ENCODE measurements at regions not wholly inside any gene's neighbourhood (a gene's known extent, or its start where the extent isn't known, plus 50 kb on each side); places are given as distances from the start of the nearest gene placed in this dataset.

DNA sequence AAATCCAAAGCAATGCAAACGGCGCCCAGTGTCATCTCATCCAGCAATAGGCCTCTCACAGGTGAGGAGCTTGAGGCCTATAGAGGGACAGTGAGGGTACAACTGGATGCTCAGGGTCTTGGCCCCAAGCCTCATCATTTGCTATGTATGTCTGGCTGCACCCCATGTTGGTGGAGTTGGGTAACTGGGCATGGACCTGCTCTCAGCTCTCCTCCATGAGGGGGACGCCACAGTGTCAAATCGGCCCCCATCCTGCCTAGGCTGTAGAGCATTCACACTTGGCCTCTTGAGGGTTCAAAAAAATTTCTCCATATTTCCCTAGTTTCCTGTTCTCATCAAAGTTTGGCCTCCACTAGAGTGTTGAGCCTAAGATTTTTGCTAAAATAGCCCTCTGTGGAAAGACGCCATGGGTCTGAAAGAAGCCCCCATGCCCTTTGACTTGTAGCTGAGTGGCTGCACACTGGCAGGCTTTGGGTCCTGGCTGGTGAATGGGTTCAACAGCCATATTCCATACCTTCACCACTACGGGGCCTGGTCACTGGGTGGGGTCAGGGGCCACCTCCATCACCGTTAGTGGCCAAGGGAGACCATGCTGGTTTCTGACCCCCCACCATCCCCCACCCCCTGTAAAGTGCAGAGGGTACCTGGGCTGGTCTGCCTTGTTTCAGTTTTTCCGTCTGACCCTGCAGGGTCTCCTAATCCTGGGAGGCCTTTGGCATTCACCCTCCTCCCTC, 132.3 kb upstream of the TBX20 start:
- no peak for DNase-seq (ENCODE audit: low read depth)

DNA sequence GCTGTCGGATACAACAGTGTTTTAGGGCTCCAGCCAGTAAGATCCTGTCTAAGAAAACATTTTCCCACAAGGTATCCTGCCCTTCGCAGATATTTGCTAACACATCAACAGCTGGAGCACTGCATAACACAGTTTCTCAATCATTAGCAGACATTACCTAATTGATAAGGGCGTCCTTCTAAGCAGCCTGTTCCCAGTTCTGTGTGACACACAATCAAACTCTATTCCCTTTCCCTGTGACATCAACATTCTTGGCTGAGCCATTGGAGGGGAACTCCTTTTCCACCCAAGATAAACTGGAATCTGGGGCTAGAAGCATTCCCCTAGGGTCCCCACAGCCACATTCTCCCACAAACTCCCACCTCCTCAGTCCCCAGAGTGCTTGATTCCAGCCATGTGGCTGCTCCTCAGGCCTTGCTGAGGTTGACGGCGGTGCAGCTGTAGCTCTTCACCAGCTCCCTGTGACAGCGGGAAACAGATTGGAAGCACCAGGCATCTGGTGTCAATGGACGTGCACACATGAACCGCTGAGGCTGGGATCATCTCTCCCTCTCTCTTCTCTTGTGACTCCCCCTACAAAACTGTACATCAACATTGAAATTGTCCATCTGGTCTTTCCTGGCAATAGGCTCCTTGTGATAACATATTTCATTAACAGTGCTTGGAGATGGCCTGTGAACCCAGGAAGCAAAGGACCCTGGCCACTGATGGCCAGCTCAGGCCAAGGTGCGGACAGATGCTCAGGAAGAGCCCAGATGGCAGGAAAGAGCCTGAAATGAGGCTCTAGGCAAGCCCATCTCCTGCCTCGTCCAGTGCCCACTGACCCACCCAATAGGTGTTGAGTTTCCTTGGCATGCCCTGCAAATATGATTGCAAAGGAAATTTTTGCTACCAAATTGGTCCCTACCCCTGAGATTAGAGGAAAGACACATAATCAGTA, 131.1 kb upstream of the TBX20 start:
- DNase-seq (ENCODE audit: low read depth), result no peak

DNA sequence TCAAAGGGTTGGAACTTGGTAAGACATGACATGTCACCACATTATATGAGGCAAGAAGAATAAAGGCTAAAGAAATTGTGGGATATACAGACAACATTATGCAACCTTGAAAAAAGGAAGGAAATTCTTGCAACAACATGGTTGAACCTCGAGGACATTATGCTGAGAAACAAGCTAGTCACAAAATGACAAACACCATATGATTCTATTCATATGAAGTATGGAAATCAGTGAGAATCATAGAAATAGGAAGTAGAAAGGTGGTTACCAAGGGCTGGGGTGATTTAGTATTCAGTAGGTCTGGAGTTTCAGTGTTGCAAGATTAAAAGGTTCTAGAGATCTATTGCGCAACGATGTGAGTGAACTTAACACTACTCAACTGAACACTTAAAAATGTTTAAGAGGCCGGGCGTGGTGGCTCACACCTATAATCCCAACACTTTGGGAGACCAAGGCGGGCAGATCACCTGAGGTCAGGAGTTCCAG, 126.9 kb upstream of the TBX20 start:
- no peak for DNase-seq (ENCODE audit: low read depth)

DNA sequence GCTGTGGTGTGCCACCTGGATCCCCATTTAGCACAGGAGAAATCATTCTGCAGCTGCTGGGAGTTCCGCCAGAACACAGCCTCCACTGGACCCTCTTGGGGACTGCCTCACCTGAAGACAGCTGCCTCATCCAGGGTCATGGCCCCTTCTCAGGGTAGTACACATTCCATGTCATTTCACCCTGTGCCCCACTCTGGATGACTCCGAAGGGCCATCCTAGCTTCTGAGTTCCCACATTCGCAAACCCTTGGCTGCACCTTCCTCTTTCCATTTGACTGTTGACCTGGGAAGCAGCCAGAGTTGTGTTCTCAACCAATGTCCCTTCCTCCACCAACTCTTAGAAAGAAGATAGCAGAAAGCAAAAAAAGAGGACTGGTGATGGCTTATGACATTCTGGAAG, 125.6 kb upstream of the TBX20 start:
- DNase-seq (ENCODE audit: low read depth), result no peak

DNA sequence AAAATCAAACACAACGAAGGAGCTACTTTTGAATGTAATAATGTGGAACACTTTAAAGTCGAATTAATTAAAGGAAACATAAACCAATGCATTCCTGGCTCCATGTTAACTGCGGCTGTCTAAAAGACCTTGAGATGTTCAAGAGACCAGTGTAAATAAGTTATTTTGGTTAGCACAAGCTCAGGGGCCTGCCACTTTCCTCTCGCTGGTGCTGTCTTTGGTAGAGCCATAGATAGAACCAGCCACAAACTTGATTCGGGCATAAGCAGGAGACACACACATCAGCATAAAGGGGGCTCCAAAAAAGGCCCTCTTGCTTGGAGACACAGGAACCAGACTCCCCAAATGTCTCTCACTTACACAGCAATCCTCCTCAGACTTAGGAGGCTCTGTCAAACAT, 121.6 kb upstream of the TBX20 start:
- DNase-seq (ENCODE audit: low read depth), result no peak

DNA sequence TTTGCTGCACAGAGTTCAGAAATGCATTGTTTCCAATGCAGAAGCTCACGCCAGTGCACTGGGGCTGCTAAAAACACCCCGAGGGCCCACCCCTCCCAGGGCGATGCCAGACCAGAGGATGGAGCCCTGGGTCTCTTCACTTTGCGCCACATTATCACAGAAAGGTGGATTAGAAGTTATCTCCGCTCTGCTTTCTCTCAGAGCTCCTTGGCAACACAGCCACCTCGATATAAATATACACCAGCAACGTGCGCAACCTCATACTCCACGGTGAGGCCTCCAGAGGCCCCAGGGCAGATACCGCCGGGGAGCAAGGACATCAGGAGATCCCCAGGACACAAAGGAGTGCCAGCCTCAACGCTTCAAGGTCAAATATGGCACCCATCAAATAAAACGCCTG, 121.0 kb upstream of the TBX20 start:
- no peak for DNase-seq (ENCODE audit: low read depth)

DNA sequence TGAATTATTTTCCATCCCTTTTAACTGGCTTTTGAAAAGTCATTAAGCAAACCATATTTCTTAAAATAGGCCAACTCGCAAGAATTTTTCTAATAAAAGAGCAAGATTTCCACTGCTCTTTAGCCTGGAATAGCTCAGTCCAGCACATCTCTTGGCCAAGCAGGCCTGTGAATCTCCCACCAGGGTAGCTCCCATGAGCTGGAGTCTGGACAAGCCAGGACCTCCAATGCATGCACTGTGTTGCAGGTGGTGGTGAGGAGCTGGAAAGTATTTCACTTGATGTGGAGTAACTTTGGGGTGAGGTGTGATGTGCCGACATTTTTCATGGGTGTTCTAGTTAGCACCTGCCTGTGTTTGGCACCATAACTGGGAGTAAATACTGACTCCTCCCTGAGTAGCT, 117.3 kb upstream of the TBX20 start:
- no peak for DNase-seq (ENCODE audit: low read depth)

DNA sequence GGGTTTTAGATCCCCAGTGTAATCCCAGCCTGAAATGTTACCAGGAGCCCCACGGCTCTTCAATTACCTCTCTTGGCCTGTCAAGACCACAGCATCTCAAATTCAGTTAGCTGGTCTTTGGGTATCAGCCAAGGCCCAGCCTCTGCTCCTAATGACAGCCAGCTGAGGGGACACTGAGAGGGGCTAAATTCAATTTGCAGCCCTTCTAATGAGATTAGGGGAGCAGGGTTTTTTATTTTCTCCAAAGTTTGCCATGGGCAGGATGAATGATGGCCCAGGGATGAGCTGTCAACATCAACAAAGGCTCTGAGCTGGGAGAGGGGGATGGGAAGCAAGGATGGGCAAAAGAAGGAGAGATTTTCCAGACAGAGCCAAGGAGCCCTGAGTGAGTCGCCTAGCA, 116.8 kb upstream of the TBX20 start:
- no peak for DNase-seq (ENCODE audit: low read depth)

DNA sequence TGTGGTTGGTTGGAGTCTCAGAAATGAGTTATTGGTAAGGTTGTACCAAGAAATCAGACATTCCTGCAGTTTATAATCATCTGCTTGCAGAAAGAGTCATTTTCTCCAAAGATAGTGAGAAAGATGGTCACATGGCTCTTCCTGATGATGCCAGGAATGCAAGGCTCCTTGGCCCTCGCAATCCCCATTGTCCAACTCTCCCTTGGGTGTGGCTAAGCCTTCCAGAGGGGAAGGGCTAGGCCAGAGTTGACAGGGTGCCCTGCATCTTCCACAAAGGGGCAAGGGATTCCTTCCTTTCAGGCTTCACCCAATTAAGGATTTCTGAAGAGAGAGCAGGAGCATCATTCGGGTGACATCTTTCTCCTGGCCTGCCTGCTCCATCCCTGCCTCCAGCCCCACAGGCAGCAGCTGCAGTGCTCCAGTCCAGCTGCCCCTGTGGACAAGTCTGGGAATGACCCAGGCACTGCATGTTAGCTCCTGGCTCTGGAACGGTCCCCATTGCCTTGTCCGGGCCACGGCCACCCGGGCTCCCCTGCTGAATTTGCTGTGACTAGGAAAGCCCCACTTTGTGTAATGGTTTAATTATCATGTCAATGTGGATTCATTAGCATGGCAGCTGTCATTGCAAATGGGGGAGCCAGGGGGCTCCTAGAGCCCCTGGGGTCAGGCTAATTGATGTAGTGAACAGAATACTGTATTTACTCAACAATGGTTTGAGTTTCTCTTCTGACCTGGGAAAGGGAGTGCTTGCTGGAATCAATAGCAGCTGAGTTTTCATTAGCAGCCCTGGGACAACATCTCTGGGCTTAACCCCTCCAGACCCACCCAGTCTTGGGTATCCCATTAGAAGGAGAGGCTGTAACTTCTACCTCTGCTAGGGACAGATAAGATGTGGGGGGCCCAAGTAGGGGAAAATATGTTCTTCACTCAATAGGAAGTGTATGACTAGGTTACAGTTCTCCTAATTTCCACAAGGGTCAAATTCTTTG, 112.6 kb upstream of the TBX20 start:
- no peak for DNase-seq (ENCODE audit: low read depth)

DNA sequence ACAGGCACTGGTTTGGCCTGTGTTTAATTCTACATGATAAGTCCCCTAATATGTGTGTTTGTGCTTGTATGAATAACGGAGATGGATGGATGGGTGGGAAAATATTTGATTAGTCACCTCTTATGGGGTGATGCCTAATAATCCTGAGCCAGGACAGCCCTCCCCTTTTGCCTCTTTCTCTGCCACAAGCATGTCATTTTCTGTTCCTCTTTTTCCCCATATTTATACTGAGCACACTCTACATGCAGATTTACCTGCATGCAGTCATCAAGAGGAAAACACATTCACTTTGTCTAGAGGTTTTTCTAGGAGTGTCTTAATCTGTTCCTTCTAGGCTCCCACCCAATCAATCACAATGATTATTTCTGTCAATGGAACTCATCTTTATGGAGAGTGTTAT, 111.6 kb upstream of the TBX20 start:
- DNase-seq (ENCODE audit: low read depth), result no peak

DNA sequence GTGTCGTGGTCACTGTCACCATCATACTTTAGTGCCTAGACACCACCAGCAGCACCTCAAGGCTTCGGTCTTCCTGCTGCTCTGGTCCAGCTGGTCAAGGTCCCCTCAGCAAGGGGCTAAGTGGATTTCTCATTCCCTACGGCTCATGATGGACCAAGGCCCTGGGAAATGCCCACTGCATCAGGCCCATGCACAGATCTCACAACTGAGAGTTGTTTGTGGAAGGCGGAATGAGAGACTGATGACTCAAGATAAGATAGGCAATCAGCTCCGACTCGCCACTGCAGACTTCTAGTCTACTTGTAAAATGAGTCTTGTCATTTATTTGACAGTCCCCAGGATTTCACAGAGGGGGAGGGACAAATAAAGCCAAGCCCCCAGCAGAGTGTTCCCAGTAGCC, 108.4 kb upstream of the TBX20 start:
- no peak for DNase-seq (ENCODE audit: low read depth)

DNA sequence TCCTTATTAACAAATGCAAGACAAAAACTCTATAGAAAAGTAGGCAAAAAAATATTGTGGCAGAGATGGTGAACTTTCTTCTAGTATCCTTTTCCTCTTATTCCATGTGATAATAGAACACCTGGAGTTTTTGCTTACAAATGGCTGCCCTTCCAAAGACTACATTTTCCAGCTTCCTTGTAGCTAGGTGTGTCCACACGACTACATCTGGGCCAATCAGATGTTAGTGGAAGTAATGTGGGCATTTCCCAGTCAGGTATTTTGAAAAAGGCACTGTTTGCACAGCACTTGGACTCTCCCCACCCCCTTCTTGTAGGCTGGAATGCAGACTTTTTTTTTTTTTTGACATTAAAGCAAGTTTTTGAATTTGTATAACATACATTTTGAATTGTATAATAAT, 105.5 kb upstream of the TBX20 start:
- no peak for DNase-seq (ENCODE audit: low read depth)

DNA sequence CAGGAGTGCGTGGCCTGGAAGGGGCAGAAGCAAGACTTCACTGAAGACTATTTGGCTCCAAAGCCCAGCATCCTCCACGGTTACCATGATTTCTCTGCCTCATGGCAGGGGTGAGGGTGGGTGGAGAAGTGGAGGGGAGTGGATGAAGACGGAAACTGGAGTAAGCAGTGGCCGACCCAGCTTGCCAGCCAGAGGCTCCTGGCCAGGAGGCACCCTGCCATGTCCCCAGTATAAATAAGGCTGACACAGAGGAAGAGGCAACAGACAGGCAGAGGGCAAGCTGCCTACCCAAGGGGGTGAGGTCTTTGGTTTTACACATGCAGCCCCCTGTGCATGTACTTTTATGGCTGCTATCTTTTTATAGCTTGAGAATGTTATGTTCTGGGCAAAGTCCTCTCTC, 102.6 kb upstream of the TBX20 start:
- no peak for DNase-seq (ENCODE audit: low read depth)

DNA sequence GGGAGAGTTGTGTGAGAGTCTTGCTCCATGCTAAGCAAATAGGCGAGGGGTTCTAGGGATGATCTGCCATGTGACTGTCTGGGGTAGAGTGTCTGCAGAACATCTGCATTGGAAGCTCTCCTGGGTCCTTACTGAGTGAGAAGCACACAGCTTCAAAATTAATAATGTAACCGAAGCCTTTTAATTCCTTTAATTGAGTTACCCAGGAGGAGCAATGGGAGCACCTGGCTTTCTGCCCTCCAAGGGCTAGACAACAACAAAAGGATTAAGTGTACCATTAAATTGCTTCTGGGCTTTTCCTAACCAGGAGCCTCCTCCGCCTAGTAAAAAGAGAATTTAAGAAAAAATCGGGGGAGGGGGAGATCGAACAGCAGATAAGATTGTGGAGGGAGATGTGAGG, 102.0 kb upstream of the TBX20 start:
- DNase-seq (ENCODE audit: low read depth), result no peak

DNA sequence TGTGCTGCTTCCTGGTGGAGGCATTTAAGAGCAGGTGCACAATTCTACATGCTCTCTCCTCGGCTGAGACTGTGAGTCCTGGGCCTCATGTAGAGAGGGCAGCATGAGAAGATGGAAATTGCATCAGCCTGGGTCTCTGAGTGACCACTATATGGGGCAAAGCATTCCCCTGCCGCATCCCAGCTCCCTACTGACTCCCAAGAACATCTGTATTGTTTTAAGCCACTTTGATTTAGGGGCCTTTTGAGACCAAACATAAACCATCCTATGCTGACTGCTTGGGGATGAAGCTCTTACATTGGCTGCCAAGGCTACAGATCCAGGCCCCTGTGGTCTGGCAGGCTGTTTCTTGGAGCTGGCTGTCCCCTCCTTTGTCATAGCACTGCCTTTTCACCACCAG, 101.3 kb upstream of the TBX20 start:
- no peak for DNase-seq (ENCODE audit: low read depth)

DNA sequence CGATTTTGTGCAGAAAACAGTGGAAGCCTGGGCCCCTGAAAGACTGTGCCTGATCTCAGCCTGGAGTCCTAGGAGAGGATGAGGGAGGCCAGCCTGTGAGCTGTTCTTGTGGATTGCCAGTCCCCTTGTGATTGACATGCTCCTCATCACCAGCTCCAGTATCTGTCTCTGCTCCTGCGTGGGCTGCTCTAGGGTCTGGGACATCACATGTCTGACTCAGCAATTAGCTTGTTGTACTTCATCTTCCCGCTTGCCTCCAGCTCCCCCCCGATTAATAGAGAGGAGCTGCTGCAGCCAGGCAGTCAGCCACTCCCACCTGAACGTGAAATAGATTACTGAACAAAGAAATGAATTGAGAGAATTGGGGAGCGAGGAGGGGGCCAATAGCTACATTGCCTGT, 99.6 kb upstream of the TBX20 start:
- no peak for DNase-seq (ENCODE audit: low read depth)

DNA sequence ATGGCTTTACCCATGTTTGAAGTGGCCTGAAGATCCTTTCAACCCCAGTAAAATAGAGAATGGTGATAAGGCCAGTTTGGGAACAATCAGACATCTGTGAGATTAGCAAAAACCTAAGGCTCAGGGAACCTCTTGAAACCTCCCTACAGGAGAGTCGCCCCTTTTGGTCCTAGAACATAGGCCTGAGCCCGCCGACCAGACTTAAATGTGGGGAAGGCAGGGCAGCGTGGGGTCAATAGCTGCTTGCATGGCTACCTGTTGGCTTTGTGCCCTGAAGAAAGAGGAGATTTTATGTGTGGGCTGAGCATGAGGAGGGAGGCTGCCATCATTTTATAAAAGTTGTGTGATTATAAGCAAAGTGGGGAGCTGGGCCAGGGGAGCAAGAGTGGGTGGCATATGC, 97.6 kb upstream of the TBX20 start:
- DNase-seq (ENCODE audit: low read depth), result no peak

DNA sequence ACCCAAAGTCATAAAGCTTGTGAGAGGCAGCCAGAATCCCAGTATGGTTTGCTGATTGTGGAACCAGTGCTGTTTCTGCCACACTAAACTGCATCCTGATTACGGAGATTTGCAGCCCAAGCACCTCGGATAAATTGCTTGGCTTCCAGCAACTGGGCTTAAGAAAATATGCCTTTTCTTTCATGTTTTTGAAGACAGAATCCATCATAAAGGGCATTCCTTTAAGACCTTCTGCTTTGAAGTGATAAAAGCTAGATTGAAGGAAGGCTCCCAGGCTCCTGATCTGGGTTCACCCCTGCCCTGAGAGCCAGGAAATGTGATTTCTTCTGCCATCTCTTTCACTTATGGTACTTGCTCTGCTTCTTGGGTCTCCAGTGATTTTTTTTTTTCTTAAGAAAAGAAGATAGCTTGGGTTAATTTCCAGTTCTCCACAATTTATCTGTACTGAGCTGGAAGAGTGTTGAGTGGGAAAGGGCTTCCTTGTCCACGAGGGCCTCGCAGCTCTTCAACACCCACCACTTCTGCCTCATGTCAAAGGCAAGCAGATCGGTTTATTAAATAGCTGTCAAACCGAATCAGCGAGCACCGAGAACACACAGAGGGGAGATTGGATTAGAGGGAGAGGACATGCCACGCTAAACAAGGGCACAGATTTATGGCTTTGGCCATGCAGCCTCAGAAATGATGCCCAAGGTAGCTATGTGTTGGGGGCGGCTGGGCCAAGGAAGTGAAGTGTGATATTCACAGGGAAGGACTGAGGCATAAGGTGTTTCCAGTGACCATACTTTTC, 94.9 kb upstream of the TBX20 start:
- no peak for DNase-seq (ENCODE audit: low read depth)

DNA sequence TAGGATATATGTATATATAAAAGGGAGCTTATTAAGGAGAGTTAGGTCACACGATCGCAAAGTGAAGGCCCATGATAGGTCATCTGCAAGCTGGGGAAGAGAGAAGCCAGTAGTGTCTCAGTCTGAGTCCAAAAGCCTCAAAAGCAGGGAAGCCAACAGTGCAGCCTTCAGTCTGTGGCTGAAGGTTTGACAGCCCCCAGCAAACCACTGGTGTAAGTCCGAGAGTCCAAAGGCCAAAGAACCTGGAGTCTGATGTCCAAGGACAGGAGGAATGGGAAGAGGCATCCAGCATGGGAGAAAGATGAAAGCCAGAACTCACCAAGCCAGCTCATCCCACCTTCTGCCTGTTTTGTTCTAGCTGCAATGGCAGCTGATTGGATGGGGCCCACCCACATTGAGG, 88.9 kb upstream of the TBX20 start:
- DNase-seq (ENCODE audit: low read depth), result no peak

DNA sequence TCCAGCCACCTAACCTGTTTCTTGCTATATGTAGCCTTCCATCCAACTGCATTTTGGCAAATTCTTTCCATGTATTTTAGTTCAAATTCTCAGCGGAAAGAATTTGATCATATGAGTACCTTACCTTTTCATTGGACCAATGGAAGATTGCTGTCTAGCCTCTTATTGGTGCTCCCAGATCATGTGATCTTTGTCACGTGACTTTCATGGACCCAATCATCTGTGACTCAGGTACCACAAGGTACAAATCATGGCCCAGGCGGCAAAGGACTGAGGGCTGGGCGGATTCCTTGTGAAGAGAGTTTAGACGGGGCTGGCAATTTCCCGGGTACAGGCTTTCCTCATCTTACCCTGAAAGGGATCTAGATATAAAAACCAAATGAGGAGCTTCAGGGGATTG, 85.9 kb upstream of the TBX20 start:
- DNase-seq (ENCODE audit: low read depth), result no peak

DNA sequence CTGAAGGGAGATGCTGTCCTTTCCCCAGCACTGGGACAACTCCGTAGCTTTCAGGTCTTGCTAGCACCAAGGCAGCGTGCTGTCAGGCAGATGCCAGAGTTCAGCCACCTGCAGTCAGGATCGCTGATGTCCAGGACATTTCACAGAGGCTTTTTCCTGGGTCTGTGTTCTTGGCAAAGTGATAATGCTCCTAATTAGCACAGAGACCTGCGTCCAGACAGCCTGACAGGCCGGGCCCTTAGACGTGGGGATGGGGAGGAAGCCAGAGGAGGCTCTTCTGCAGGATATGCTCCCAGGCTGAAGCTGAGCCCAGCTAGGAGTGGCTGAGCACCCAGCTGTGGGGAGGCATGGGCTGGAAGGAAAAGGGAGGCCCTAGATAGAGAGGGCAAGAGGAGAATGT, 82.5 kb upstream of the TBX20 start:
- DNase-seq (ENCODE audit: low read depth), result no peak

All from EH (cell line).